Activated T-helper 1 cell treated with anti-CD3 and anti-CD28 coated beads, Interleukin-12 subunit alpha, Interleukin-12 subunit beta, Interleukin-2, Interleukin-4 antibody, amounts not matched to agents 30 ng/mL and 10 ng/mL and 1 ng/mL, durations not matched to agents 14 hours and 24 hours and 36 hours (primary cell): ENCODE measurements at regions not wholly inside any gene's neighbourhood (a gene's known extent, or its start where the extent isn't known, plus 50 kb on each side); places are given as distances from the start of the nearest gene placed in this dataset.

Experiments used
- DNase-seq: peaks from one replicate; pipeline ENCODE4 v3.0.0; 2021; ENCODE audit warnings: low spot score
- H3K27ac Mint-ChIP-seq: one replicate; pipeline ENCODE4 v1.8.0; 2021; ENCODE audit warnings: mild to moderate bottlenecking, mixed read lengths
- H3K27me3 Mint-ChIP-seq: one replicate; pipeline ENCODE4 v1.8.0; 2022; ENCODE audit warnings: mild to moderate bottlenecking, moderate library complexity, mixed read lengths; ENCODE audit not compliant: insufficient read depth
- H3K36me3 Mint-ChIP-seq: one replicate; pipeline ENCODE4 v1.8.0; 2021; ENCODE audit warnings: low read depth, mixed read lengths
- H3K4me1 Mint-ChIP-seq: one replicate; pipeline ENCODE4 v1.8.0; 2021; ENCODE audit warnings: low read depth, mixed read lengths
- H3K4me3 Mint-ChIP-seq: one replicate; pipeline ENCODE4 v1.8.0; 2021; ENCODE audit warnings: mild to moderate bottlenecking, moderate library complexity, mixed read lengths
- H3K9me3 Mint-ChIP-seq: one replicate; pipeline ENCODE4 v1.8.0; 2021; ENCODE audit warnings: mixed read lengths
- intact Hi-C: fragments of 100-400 bp; cut with micrococcal nuclease; formaldehyde crosslinking; loops from one replicate; pipeline ENCODE4 v1.15.1; 2024

DNA sequence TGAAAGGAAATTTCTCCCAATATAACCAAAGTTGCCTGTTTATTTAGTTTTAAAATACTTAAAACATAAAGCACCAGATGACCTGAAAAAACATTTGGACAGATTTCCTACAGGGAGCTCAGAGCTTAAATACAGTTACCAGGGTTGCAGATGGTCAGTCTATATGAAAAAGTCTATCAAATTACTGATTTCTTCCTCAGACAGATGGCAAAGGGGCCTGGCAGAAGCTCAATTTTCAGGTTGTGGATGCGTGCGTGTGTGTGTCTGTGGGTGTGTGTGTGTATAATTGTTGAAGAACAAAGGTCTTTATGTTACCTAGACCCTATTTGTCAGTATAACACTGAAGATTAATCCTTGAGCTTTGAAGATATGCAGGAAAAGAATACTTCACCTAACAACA lies 169.4 kb downstream of the MAD2L1 start:
- no peak overlapping the region for H3K4me3 Mint-ChIP-seq
- H3K36me3 Mint-ChIP-seq = no peaks in the 10 kb centered on the region
- no peak for DNase-seq
- peaks cover 1% of the 10 kb centered on the region for H3K27me3 Mint-ChIP-seq
- intact Hi-C loops = no loop called here
- H3K9me3 Mint-ChIP-seq = no peaks in the 10 kb centered on the region
- no peaks in the 10 kb centered on the region for H3K4me1 Mint-ChIP-seq
- no peak overlapping the region for H3K27ac Mint-ChIP-seq

DNA sequence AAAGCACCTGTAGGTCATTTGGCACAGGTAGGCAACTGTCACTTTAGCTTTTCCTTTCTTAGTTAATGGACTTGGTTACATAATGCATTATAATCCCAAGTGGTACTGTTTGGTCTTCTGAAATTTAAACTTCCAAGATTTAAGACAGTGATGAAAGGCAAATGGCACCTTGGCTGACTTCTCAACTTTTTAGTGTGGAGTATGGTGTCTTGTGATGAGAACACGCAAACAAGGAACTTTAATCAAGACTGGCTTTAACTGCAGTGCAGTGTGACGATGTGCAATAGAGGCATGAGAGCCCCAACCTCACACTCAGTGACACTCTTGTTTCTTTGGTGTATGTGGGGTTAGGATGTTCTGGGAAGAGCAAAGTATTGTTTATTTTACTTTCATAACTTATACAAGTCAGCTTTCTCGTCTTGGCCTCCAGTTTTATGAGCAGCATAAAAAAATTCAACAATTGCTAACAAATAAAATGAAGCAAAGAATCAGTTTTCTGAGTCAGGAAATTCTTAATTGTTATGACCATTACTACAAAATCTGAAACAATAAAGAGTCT lies 171.9 kb downstream of the MAD2L1 start:
- intact Hi-C loops = no loop called here
- Mint-ChIP-seq H3K9me3 (no peaks in the 10 kb centered on the region), H3K4me1 (no peaks in the 10 kb centered on the region)

DNA sequence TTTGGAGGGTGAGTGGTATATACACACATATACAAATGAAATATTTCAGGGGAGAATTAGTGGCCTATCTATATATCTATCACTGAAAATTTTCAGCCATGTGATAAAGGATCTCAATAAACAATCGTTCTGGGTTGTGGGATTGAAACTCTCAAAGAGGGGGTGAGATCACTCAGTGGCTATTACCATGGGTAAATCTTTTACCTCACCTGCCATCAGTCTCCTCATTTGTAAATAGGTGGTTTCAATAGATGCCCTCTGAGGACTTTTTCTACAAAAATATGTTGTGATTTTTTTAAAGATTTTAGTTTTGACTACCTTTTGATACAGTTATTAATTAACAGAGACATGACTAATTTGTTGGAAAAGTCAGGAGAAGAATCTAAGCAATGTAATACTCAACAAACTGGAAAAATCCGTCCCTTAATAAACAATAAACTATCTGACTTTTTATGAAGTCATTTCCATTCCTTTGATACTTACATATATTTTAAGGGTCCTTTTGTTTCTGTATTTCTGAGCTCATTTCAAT lies 192.8 kb downstream of the MAD2L1 start:
- peaks cover 1% of the 10 kb centered on the region for H3K27me3 Mint-ChIP-seq
- no peaks in the 10 kb centered on the region for H3K4me1 Mint-ChIP-seq
- H3K9me3 Mint-ChIP-seq = no peaks in the 10 kb centered on the region
- no peaks in the 10 kb centered on the region for H3K36me3 Mint-ChIP-seq
- intact Hi-C loops = no loop called here
- H3K4me3 Mint-ChIP-seq = no peak overlapping the region
- no peak for DNase-seq
- H3K27ac Mint-ChIP-seq = no peak overlapping the region

More for the DNA sequence above, 171.9 kb downstream of the MAD2L1 start:
- no peak for DNase-seq
- H3K27me3 Mint-ChIP-seq = peaks cover 1% of the 10 kb centered on the region
- no peak overlapping the region for H3K4me3 Mint-ChIP-seq
- H3K27ac Mint-ChIP-seq = no peak overlapping the region
- H3K36me3 Mint-ChIP-seq = no peaks in the 10 kb centered on the region

DNA sequence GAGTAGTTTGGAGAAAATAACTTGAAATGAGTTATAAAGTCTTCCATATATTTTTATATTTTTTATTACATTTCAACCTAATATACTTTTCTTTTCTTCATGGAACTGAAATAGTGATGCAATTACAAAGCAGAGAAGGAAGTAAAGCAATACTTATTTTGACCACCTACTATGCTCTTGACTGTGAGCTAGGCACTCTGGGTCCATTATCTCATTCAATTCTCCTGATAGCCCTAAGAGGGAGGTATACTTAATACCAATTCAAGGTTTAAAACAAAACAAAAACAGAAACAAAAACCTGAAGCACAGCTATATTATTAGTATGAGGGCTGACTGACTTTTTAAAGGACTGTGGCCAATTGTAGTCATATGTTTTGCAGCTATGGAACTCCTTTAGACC lies 193.5 kb downstream of the MAD2L1 start:
- no peak overlapping the region for H3K4me3 Mint-ChIP-seq
- no peak overlapping the region for H3K27ac Mint-ChIP-seq
- DNase-seq = no peak
- no peaks in the 10 kb centered on the region for H3K36me3 Mint-ChIP-seq
- intact Hi-C loops = no loop called here
- H3K4me1 Mint-ChIP-seq = no peaks in the 10 kb centered on the region
- peaks cover 1% of the 10 kb centered on the region for H3K27me3 Mint-ChIP-seq
- H3K9me3 Mint-ChIP-seq = no peaks in the 10 kb centered on the region

DNA sequence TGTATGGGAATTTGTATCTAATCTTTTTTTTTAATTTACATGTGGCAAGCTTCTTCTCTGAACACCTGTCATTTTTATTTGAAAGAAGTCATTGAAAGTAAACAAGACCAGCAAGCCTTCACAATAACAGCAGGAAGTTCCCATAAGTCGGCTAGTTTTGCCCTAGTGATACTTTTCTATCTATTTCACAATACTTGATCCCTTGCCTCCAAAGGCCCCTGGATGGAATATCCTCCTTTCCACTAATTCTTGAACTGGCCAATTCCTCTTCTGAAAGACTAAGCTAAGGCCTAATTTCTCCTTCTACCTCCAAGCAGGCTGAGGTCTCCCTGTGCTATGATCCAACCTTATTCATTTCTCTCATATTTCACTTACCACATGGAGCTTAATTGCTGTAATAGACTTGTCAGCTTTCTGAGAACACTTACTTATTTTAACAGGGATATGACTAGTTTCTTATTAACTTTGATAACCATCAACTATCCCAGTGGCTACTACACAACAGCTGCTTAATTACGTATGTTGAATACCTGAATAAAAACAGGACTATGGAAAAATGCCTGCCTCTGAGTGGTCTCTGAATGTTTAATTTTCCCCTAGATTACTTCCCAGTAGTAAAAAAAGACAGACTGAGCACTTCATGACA lies 194.2 kb downstream of the MAD2L1 start:
- H3K4me1 Mint-ChIP-seq = no peaks in the 10 kb centered on the region
- intact Hi-C loops = no loop called here
- no peaks in the 10 kb centered on the region for H3K36me3 Mint-ChIP-seq
- peaks cover 1% of the 10 kb centered on the region for H3K27me3 Mint-ChIP-seq
- H3K9me3 Mint-ChIP-seq = no peaks in the 10 kb centered on the region
- DNase-seq = no peak
- no peak overlapping the region for H3K27ac Mint-ChIP-seq
- H3K4me3 Mint-ChIP-seq = no peak overlapping the region

DNA sequence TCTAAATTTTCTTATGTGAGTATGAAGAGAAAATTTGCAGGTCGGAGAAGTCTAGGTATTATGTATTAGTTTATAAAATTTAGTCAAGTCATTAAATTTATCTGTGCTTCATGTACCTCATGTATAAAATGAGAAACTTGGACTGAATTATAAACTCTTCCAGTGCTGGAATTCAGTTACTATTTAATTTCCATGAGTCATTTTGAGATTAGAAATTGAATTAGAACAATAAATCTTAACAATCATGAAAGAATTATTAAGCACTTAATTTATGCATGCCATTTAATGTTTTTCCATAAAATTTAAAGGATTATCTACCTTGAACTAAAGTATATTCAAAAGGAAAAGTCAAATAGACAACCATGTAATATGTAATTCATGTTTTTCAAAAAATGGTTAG lies 195.8 kb downstream of the MAD2L1 start:
- Mint-ChIP-seq H3K4me1 (no peaks in the 10 kb centered on the region), H3K27me3 (no peaks in the 10 kb centered on the region), H3K9me3 (no peaks in the 10 kb centered on the region), H3K4me3 (no peak overlapping the region), H3K36me3 (no peaks in the 10 kb centered on the region), H3K27ac (no peak overlapping the region)
- no peak for DNase-seq
- intact Hi-C loops = no loop called here

DNA sequence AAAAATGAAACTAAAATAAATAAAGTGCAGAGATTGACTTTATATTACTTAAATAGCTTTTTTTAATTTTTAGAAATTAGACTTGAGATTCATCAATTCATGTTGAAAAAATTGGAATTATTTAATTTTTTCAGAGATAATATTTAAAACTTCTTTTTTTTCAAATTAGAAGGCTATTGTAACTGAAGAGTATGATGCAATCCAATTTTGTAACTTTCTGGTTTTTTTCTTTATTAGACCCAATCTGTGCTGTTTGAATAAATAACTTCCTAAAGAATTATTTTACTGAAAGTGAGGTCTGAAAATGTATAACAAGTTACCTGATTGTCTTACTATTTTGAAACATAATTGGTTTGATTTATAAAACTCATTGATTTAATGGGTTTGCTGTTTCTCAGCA lies 200.9 kb downstream of the MAD2L1 start:
- DNase-seq = no peak
- no peaks in the 10 kb centered on the region for H3K9me3 Mint-ChIP-seq
- H3K27me3 Mint-ChIP-seq = no peaks in the 10 kb centered on the region
- no peaks in the 10 kb centered on the region for H3K36me3 Mint-ChIP-seq
- H3K4me3 Mint-ChIP-seq = no peak overlapping the region
- intact Hi-C loops = no loop called here
- no peaks in the 10 kb centered on the region for H3K4me1 Mint-ChIP-seq
- H3K27ac Mint-ChIP-seq = no peak overlapping the region

DNA sequence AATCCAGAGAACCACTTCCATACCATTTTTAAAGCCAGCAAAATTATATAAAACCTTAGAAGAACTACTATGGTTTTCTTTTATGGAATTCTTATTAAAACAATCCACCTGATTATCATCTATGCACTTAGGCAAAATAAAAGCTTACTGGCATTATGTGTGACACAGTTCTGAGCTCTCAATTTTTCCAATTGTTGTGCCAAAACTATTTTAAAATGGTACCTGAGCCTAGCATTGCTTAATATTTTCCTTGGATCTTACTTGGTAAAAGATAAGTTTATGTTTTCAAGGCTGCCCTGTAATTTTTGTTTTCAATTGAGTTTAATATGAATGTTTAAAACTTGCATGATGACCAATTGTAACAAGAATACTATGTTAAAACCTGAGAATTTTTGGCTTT lies 201.3 kb downstream of the MAD2L1 start:
- no peak overlapping the region for H3K27ac Mint-ChIP-seq
- no peak for DNase-seq
- H3K27me3 Mint-ChIP-seq = no peaks in the 10 kb centered on the region
- H3K36me3 Mint-ChIP-seq = no peaks in the 10 kb centered on the region
- intact Hi-C loops = no loop called here
- no peaks in the 10 kb centered on the region for H3K4me1 Mint-ChIP-seq
- no peak overlapping the region for H3K4me3 Mint-ChIP-seq
- H3K9me3 Mint-ChIP-seq = no peaks in the 10 kb centered on the region

DNA sequence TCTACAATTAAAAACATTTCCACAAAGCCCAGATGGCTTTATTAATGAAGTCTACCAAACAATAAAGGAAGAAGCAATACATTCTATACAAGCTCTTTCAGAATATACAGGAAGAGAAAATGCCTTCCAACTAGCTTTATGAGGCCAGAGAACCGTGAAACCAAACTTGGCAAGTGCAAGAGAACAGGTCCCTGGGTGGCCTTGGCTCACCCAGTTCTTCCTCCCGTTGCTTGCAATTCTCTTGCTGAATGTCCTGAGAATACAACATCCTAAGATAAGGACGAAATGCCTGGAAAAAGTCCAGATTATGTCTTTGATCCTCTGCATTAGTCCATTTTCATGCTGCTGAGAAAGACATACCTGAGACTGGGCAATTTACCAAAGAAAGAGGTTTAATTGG lies 204.9 kb downstream of the MAD2L1 start:
- Mint-ChIP-seq H3K27me3 (no peaks in the 10 kb centered on the region), H3K4me1 (no peaks in the 10 kb centered on the region), H3K4me3 (no peak overlapping the region), H3K9me3 (no peaks in the 10 kb centered on the region), H3K36me3 (no peaks in the 10 kb centered on the region), H3K27ac (no peak overlapping the region)
- intact Hi-C loops = no loop called here
- no peak for DNase-seq

DNA sequence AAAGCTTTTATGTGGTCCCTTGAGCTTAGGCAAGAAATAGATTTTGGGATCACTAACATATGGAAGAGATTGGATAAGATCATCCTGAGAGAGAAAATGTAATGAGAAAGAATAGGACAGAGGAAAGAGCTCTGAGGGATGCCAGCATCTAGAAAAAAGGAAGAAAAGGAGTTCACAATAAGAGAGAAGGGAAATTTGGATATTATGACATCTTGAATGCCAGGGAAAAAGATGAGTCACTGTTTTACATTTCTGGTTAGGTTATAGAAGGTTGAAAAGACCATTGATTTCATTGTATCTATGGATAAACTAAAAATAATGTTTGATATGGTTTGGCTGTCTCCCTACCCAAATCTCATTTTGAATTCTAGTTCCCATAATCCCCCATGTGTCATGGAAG lies 208.5 kb downstream of the MAD2L1 start:
- Mint-ChIP-seq H3K27ac (no peak overlapping the region), H3K9me3 (no peaks in the 10 kb centered on the region), H3K36me3 (no peaks in the 10 kb centered on the region), H3K27me3 (no peaks in the 10 kb centered on the region), H3K4me1 (no peaks in the 10 kb centered on the region), H3K4me3 (no peak overlapping the region)
- no peak for DNase-seq
- intact Hi-C loops = no loop called here

DNA sequence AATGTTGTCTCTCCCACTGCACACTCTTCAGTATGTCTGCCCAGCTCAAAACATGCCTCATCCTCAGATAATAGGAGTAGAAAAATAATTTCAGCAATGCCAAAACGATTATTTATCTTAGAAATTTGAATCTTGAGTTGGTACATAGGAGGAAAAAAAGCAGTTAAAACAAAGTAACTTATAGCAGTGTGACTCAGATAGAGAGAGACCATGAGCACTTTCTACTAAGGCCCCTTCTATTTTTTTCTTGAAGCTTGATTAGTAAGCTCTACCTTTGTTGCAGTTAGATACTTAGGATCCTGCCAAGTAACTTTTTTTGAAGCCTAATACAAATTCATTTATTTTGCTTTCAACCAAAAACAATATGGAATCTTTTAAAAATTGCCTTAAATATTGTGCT lies 212.3 kb downstream of the MAD2L1 start:
- Mint-ChIP-seq H3K27me3 (no peaks in the 10 kb centered on the region), H3K4me3 (no peak overlapping the region), H3K36me3 (no peaks in the 10 kb centered on the region), H3K4me1 (no peaks in the 10 kb centered on the region), H3K9me3 (no peaks in the 10 kb centered on the region), H3K27ac (no peak overlapping the region)
- DNase-seq = no peak
- intact Hi-C loops = no loop called here

DNA sequence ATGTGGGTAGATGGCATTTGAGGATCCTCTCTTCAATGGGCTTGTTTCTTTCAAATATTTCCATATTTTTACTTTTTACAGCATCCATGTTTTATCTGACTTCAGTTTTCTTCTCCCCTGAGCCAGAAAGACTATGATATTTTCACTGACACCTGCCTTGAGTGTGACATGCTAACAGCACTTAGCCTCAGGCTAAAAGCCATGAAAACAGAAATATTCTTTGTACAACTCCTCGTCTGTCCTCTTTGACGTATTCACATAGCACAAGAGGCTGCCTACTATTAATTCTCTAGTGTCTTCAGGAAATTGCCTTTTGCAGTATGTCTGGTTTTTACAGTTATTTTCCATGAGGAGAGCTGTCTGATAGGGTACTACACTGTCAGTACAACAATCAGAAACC lies 215.0 kb downstream of the MAD2L1 start:
- intact Hi-C loops = no loop called here
- Mint-ChIP-seq H3K36me3 (no peaks in the 10 kb centered on the region), H3K27ac (no peak overlapping the region), H3K4me3 (no peak overlapping the region), H3K27me3 (no peaks in the 10 kb centered on the region), H3K9me3 (no peaks in the 10 kb centered on the region), H3K4me1 (no peaks in the 10 kb centered on the region)
- DNase-seq = no peak

DNA sequence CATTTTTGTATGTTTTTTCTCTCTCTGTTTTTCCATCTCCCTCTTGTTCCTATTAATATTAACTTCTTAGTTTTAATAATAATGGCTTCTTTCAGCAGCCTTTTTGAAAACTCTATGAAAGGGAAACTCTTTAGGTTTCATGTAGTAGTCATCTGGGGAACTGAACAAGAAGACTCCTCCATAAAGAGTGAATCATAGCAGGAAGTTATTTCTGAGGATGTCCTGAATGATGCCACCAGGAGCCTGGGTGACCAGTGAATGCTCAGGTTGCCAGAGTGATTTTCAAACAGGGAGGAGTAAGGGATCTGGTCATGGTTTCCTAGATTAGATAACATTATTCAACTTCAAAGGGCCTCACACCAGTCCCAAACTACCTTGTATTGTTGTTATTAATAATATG lies 212.8 kb upstream of the PDE5A start:
- H3K27ac Mint-ChIP-seq = no peak overlapping the region
- no peaks in the 10 kb centered on the region for H3K9me3 Mint-ChIP-seq
- H3K4me1 Mint-ChIP-seq = no peaks in the 10 kb centered on the region
- H3K4me3 Mint-ChIP-seq = no peak overlapping the region
- intact Hi-C loops = no loop called here
- no peaks in the 10 kb centered on the region for H3K27me3 Mint-ChIP-seq
- DNase-seq = no peak
- H3K36me3 Mint-ChIP-seq = no peaks in the 10 kb centered on the region

DNA sequence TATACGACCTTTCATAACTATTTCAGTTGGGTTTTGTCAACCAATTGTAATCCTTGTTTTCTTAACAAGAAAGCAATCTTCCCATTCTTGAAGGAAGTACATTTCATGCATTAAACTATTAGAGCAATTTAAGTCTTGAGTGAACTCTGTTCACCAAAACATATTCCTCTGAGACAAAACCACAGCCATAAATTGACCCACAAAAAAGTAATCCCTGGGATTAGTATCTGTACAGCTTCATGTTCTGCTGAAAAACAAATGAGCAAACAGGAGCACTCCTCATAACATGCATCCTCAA lies 207.0 kb upstream of the PDE5A start:
- no peak for DNase-seq
- H3K9me3 Mint-ChIP-seq = no peaks in the 10 kb centered on the region
- H3K4me3 Mint-ChIP-seq = no peak overlapping the region
- no peaks in the 10 kb centered on the region for H3K27me3 Mint-ChIP-seq
- intact Hi-C loops = no loop called here
- no peaks in the 10 kb centered on the region for H3K36me3 Mint-ChIP-seq
- H3K27ac Mint-ChIP-seq = no peak overlapping the region
- H3K4me1 Mint-ChIP-seq = no peaks in the 10 kb centered on the region
